Right lobe of liver (tissue), 6 donors: ENCODE measurements at regions not wholly inside any gene's neighbourhood (a gene's known extent, or its start where the extent isn't known, plus 50 kb on each side); places are given as distances from the start of the nearest gene placed in this dataset.
A peak's percentile ranks its signal among the peaks of the same experiment; 100 is the strongest.

Source experiments
- ATAC-seq, 4 donors: fragments of 200-7000 bp; cut with Tn5 transposase; one replicate each; pipeline ENCODE4 v1.9.1; 2020; ENCODE audit warnings: mild to moderate bottlenecking in 4 of 4, moderate library complexity in 4 of 4
- DNase-seq, 3 donors: peaks; one replicate each; pipeline ENCODE4 v3.0.0-alpha.2; 2020
- H3K27ac ChIP-seq, 3 donors: fragments of 200-600 bp; one replicate each; pipeline ENCODE4 v1.8.0; 2022
- H3K27me3 ChIP-seq, 2 donors: fragments of 200-600 bp; one replicate each; pipeline ENCODE4 v1.8.0; 2022
- H3K36me3 ChIP-seq, 4 donors: fragments of 200-600 bp; sonication (generic) in 1 of 4; one replicate each; pipeline versions ENCODE4 v1.5.1 to v1.8.0; 2017 to 2022; ENCODE audit warnings: control low read depth in 1 of 4
- H3K4me1 ChIP-seq, 4 donors: fragments of 200-600 bp; sonication (generic) in 1 of 4; one replicate each; pipeline versions ENCODE4 v1.5.1 to v1.8.0; 2017 to 2022; ENCODE audit warnings: control low read depth in 1 of 4
- H3K4me3 ChIP-seq, 3 donors: fragments of 200-600 bp; one replicate each; pipeline ENCODE4 v1.8.0; 2022
- H3K9me3 ChIP-seq, 4 donors: fragments of 200-600 bp; sonication (generic) in 1 of 4; one replicate each; pipeline versions ENCODE4 v1.5.1 to v1.8.0; 2017 to 2022; ENCODE audit warnings: control low read depth in 1 of 4
- POLR2A ChIP-seq: fragments of 450-650 bp; IDR thresholded peaks from one replicate; pipeline ENCODE4 v1.6.1; 2017; ENCODE audit warnings: antibody characterized with exemption, mild to moderate bottlenecking
- WGBS: methylation state at CpG from one replicate; pipeline ENCODE4 v1.1.6; 2018; ENCODE audit warnings: low coverage, low lambda C conversion rate; ENCODE audit not compliant: insufficient coverage; ENCODE audit errors: missing lambda C conversion rate; 5-methylcytosine and 5-hydroxymethylcytosine counted together
- intact Hi-C, 2 donors: fragments of 100-400 bp; cut with DNase I; formaldehyde crosslinking; loops; one replicate each; pipeline versions ENCODE4 v1.11.2 to v1.14.1; 2022
- TF ChIP-seq, protein P1 (sequence below), 4 donors: fragments of 200-600 bp in 3 of 4; fragments of 450-650 bp in 1 of 4; IDR thresholded peaks; one replicate each; pipeline versions ENCODE4 v1.5.1 to v1.8.0; 2016 to 2022; ENCODE audit warnings: antibody characterized with exemption in 4 of 4, mild to moderate bottlenecking in 2 of 4
- donor health status: DM: no; HTN: yes; CAD: no.
- donor health status: DM: no; HTN: no; CAD: no.
- donor health status: DM: no; HTN: no; CAD: no.
- donor health status: DM: no; HTN: yes; CAD: no.
- donor health status: DM: no; HTN: yes; CAD: no.

DNA sequence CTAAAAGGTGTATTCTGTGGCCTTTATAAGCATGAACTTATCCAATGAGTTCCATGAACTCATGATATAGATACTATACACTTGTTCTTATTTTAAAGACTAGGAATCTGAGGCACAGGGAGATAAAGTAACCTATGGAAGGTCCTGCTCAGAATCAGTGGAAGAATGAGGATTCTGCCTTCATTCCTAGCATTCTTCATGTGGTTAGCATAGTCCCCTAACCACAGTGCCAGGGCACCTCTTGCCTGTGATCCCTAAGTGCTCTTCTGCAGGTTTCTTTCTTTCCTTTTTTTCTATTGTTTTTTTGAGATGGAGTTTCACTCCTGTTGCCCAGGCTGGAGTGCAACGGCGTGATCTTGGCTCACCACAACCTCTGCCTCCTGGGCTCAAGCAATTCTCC lies 174.1 kb downstream of the C9orf152 start:
- ATAC-seq: no peak
- DNase-seq: no peak
- Histone ChIP-seq H3K27me3 (no peaks in the 10 kb centered on the region), H3K27ac (no peak overlapping the region), H3K36me3 (no peaks in the 10 kb centered on the region), H3K4me1 (peaks cover 0 to 25% (median 11%) of the 10 kb centered on the region in 4 donors), H3K9me3 (no peaks in the 10 kb centered on the region), H3K4me3 (no peak overlapping the region)
- TF ChIP-seq POLR2A: no peak
- TF ChIP-seq, protein P1, sequence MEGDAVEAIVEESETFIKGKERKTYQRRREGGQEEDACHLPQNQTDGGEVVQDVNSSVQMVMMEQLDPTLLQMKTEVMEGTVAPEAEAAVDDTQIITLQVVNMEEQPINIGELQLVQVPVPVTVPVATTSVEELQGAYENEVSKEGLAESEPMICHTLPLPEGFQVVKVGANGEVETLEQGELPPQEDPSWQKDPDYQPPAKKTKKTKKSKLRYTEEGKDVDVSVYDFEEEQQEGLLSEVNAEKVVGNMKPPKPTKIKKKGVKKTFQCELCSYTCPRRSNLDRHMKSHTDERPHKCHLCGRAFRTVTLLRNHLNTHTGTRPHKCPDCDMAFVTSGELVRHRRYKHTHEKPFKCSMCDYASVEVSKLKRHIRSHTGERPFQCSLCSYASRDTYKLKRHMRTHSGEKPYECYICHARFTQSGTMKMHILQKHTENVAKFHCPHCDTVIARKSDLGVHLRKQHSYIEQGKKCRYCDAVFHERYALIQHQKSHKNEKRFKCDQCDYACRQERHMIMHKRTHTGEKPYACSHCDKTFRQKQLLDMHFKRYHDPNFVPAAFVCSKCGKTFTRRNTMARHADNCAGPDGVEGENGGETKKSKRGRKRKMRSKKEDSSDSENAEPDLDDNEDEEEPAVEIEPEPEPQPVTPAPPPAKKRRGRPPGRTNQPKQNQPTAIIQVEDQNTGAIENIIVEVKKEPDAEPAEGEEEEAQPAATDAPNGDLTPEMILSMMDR (IDR thresholded peaks at IDR 0.05): no peak
- intact Hi-C loops: no loop called here
- WGBS: 93% methylated on average over 2 of the region's 2 CpGs

DNA sequence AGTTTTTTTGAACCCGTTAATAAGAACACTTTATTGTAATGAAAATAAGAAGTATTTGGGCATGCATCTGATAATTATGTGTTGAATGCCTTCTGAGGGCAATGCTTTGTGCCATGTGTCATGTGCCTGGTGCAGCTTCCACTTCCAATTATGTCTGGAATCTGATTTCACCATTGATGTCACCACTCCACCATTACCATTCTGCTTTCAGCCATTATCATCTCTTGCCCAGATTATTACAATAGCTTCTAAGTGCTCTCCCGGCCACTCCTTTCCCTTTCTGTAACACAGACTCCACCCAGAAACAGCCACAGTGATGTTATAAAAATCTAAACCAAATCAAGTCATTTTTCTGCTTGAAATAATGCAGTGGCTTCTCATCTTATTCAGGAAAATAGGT lies 171.7 kb downstream of the C9orf152 start:
- ATAC-seq (no peak), DNase-seq (no peak)
- no peaks in the 10 kb centered on the region for H3K9me3 ChIP-seq
- no peaks in the 10 kb centered on the region for H3K27me3 ChIP-seq
- no peak overlapping the region for H3K4me3 ChIP-seq
- intact Hi-C loops: no loop called here
- WGBS: 82% methylated on average over 2 of the region's 2 CpGs
- no peak overlapping the region for H3K27ac ChIP-seq
- TF ChIP-seq, protein P1 (IDR thresholded peaks at IDR 0.05): no peak
- TF ChIP-seq POLR2A: no peak
- H3K36me3 ChIP-seq: no peaks in the 10 kb centered on the region
- peaks cover 0 to 21% (median 6%) of the 10 kb centered on the region in 4 donors for H3K4me1 ChIP-seq

DNA sequence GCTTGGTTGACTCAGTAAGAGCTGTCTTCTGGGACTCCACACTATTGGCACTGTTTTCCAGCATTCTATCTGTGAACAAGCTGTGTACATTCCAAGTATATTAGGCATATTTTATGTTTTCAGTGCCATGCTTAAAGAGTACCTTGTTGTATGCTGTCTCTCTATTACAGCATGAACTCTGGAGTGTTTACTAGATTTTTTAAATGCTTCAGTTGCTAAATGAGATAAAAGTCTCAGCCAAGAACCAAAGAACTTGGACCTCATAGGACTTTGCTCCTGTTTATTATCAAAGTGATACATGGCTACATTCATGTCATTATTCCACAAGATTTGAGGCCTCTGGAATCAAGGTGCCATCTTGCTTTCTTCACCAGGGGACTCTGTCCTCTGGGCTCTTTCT lies 167.2 kb downstream of the C9orf152 start:
- peaks cover 0 to 21% (median 6%) of the 10 kb centered on the region in 4 donors for H3K4me1 ChIP-seq
- H3K4me3 ChIP-seq: no peak overlapping the region
- intact Hi-C loops: no loop called here
- DNase-seq: no peak
- no peaks in the 10 kb centered on the region for H3K9me3 ChIP-seq
- TF ChIP-seq, protein P1 (IDR thresholded peaks at IDR 0.05): no peak
- TF ChIP-seq POLR2A: no peak
- no peaks in the 10 kb centered on the region for H3K27me3 ChIP-seq
- peak; percentile 48 to 77 (median 67) for ATAC-seq
- no peaks in the 10 kb centered on the region for H3K36me3 ChIP-seq
- H3K27ac ChIP-seq: peak overlapping the region in 2 of 3 donors; percentile 33 to 56

DNA sequence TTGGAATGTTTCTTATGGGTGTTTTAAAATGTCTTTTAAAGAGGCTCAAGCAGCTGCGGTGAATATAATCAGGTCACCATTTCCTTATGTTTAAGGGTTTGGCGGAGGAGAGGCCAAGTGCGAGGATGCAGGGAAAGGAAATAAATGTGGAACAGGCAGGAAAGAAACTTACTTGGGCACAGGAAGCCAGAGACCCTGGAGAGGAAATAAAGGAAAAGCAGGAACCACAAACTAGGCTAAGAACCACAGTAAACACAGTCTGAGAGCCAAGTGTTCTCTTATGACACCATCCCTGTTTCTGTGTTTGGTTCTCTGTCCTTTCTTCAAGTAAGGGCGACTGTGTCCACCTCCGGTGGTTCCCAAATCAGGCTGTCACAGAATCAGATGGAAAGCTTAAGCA lies 166.5 kb downstream of the C9orf152 start:
- H3K9me3 ChIP-seq: no peaks in the 10 kb centered on the region
- no peaks in the 10 kb centered on the region for H3K36me3 ChIP-seq
- intact Hi-C loops: no loop called here
- H3K4me3 ChIP-seq: no peak overlapping the region
- no peaks in the 10 kb centered on the region for H3K27me3 ChIP-seq
- DNase-seq: no peak
- peaks cover 0 to 21% (median 6%) of the 10 kb centered on the region in 4 donors for H3K4me1 ChIP-seq
- WGBS: 63% methylated on average over 5 of the region's 5 CpGs
- no peak for TF ChIP-seq POLR2A
- TF ChIP-seq, protein P1 (IDR thresholded peaks at IDR 0.05): no peak
- peak overlapping the region in 2 of 3 donors; percentile 33 to 56 for H3K27ac ChIP-seq
- ATAC-seq: peak; percentile 8 to 73 (median 43)
